LNCaP clone FGC (cell line): ENCODE measurements at regions not wholly inside any gene's neighbourhood (a gene's known extent, or its start where the extent isn't known, plus 50 kb on each side); places are given as distances from the start of the nearest gene placed in this dataset.

Experiments
- DNase-seq: peaks from one replicate; pipeline ENCODE4 v3.0.0-alpha.2; 2011; ENCODE audit warnings: low read depth
- H3K4me3 ChIP-seq: 2 replicates; pipeline ENCODE4 v1.5.1; 2011; ENCODE audit warnings: mild to moderate bottlenecking, low read depth, low read length, control low read depth
- TF ChIP-seq, protein P1 (sequence below): IDR thresholded peaks from 2 replicates; pipeline ENCODE4 v1.5.1; 2012; ENCODE audit warnings: mild to moderate bottlenecking; ENCODE audit not compliant: control insufficient read depth, insufficient read depth; ENCODE audit errors: extremely low read depth

- no peak for DNase-seq
- no peak overlapping the region for H3K4me3 ChIP-seq
These were observed 400.5 kb upstream of the CCL2 start for GRCh38 chr17:33854596-33854995.

DNA sequence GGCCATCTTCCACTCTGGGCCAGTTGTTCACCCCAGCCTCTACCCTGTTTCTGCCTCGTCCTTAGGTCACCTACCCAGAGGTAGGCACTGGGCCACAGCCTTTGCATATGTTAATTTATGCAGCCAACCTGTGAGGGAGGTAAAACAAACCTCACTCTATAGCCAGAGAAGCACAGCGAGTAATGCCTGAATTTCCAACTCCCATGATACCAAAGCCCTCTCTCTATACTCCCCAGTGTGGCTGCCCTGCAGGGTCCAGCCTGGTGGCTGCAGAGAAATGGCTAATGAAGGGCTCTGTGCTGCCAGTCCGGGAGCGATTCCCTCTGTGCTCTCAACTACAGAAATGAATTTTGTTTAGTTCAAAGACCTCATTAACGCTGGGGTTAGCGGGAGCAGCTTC is 397.0 kb upstream of the CCL2 start:
- no peak for DNase-seq
- no peak overlapping the region for H3K4me3 ChIP-seq
- TF ChIP-seq, protein P1, sequence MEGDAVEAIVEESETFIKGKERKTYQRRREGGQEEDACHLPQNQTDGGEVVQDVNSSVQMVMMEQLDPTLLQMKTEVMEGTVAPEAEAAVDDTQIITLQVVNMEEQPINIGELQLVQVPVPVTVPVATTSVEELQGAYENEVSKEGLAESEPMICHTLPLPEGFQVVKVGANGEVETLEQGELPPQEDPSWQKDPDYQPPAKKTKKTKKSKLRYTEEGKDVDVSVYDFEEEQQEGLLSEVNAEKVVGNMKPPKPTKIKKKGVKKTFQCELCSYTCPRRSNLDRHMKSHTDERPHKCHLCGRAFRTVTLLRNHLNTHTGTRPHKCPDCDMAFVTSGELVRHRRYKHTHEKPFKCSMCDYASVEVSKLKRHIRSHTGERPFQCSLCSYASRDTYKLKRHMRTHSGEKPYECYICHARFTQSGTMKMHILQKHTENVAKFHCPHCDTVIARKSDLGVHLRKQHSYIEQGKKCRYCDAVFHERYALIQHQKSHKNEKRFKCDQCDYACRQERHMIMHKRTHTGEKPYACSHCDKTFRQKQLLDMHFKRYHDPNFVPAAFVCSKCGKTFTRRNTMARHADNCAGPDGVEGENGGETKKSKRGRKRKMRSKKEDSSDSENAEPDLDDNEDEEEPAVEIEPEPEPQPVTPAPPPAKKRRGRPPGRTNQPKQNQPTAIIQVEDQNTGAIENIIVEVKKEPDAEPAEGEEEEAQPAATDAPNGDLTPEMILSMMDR = no peak

More at GRCh38 chr17:33854596-33854995, 400.5 kb upstream of the CCL2 start:
- TF ChIP-seq, protein P1 = no peak

DNA sequence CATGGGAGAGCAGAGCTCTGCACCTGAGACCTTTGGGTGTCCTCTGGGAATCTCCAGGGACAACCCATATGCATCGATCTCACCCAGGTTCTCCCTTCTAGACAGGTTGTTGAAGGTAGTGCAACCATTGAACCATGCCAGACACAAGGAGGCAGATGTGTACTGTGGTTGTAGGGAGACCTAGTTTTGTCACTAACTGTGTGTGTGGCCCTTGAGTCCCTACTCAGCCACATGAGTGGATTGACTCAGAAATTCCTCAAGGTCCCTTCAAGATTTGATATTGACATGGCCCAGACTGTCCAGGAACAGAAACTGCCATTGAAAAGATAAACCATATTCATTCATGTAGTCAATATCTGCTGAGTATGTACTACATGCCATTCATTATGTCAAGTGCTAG is 396.4 kb upstream of the CCL2 start:
- H3K4me3 ChIP-seq = no peak overlapping the region
- DNase-seq = no peak
- TF ChIP-seq, protein P1 = no peak

DNA sequence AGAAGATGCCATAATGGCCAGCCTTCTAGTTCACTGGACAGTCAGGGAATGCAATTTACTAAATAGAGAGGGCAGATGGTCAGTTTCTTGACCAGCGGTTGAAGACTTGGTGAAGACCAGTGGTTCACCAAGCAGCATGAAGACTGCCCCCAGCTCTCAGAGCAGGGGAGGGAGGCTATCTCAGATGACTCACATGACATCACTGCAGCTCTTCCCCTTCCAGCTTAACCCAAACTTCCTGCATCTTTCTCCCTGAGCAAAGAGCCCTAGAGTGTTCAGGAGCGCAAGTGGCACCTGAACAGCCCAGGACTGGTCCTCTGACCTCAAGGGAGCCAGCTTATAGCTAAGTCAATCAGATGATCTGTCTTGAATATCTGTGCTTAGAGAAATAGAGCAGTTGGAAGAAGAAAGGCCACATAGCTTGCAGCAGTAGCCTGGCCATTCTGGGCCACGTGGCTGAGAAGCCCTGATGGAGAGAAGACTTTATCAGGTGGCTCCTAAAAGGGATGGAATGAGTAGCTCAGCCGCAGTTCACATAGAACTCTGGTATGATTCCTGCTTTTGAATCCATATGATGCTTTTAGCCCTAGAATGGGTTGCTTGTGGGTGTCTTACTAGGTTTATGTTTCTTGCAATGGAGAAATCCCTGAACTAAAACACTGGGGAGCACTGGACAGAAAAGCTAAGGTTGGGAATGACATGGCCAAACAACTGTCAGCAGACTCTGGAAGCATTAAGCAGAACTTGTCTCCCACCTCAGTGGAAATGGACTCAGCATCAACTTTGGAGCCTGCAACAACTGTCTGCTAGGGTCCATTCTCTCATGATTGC is 392.1 kb upstream of the CCL2 start:
- H3K4me3 ChIP-seq = no peak overlapping the region
- TF ChIP-seq, protein P1 = no peak
- DNase-seq = no peak

- no peak for DNase-seq
- H3K4me3 ChIP-seq = no peak overlapping the region
- TF ChIP-seq, protein P1 = no peak
These were observed 390.3 kb upstream of the CCL2 start for GRCh38 chr17:33864758-33865229.

GRCh38 chr17:33868899-33869298 is 386.2 kb upstream of the CCL2 start:
- TF ChIP-seq, protein P1 = no peak
- no peak for DNase-seq
- H3K4me3 ChIP-seq = no peak overlapping the region
